Esophagus muscularis mucosa (tissue), 4 donors: ENCODE measurements at regions not wholly inside any gene's neighbourhood (a gene's known extent, or its start where the extent isn't known, plus 50 kb on each side); places are given as distances from the start of the nearest gene placed in this dataset.

Experiments used
- DNase-seq: peaks from one replicate; pipeline ENCODE4 v3.0.0-alpha.2; 2017; ENCODE audit errors: extremely low spot score
- H3K27ac ChIP-seq, 4 donors: fragments of 200-600 bp; sonication (generic); replicated peaks in 1 of 4; 1 replicate in 3 of 4; 2 replicates in 1 of 4; pipeline ENCODE4 v1.5.1; 2016 to 2019; ENCODE audit warnings: mild to moderate bottlenecking in 1 of 4
- H3K27me3 ChIP-seq, 4 donors: fragments of 200-600 bp; sonication (generic); one replicate each; pipeline versions ENCODE4 v1.5.1 to v1.6.0; 2016 to 2019
- H3K36me3 ChIP-seq, 4 donors: fragments of 200-600 bp; sonication (generic); one replicate each; pipeline ENCODE4 v1.5.1; 2016 to 2019
- H3K4me1 ChIP-seq, 4 donors: fragments of 200-600 bp; sonication (generic); one replicate each; pipeline ENCODE4 v1.5.1; 2016 to 2019
- H3K4me3 ChIP-seq, 4 donors: fragments of 200-600 bp; sonication (generic); 1 replicate in 2 of 4; 2 replicates in 2 of 4; pipeline ENCODE4 v1.5.1; 2016 to 2019; ENCODE audit warnings: mild to moderate bottlenecking in 4 of 4, moderate library complexity in 1 of 4
- H3K9me3 ChIP-seq, 4 donors: fragments of 200-600 bp; sonication (generic); 1 replicate in 3 of 4; 2 replicates in 1 of 4; pipeline ENCODE4 v1.5.1; 2016 to 2019
- EP300 ChIP-seq: sonication (generic); formaldehyde crosslinking; IDR thresholded peaks from one replicate; pipeline ENCODE4 v1.6.1; 2017; ENCODE audit warnings: antibody characterized with exemption
- POLR2A ChIP-seq: fragments of 450-650 bp; IDR thresholded peaks from one replicate; pipeline ENCODE4 v1.6.1; 2017; ENCODE audit warnings: antibody characterized with exemption, moderate library complexity, mild to moderate bottlenecking, low read depth
- POLR2AphosphoS5 ChIP-seq, 2 donors: sonication (generic); formaldehyde crosslinking; IDR thresholded peaks; one replicate each; pipeline ENCODE4 v1.6.1; 2017; ENCODE audit warnings: antibody characterized with exemption in 2 of 2
- WGBS: methylation state at CpG from one replicate; pipeline ENCODE4 v1.1.5; 2018; 5-methylcytosine and 5-hydroxymethylcytosine counted together
- intact Hi-C: fragments of 100-400 bp; cut with DNase I; formaldehyde crosslinking; loops from one replicate; pipeline ENCODE4 v1.15.1; 2023
- TF ChIP-seq, protein P1 (sequence below), 3 experiments: fragments of 200-600 bp in 2 of 3; fragments of 450-650 bp in 1 of 3; sonication (generic) in 2 of 3; IDR thresholded peaks; one replicate each; pipeline ENCODE4 v1.5.1; 2017 to 2019; ENCODE audit warnings: antibody characterized with exemption in 3 of 3, mild to moderate bottlenecking in 2 of 3, moderate library complexity in 1 of 3

DNA sequence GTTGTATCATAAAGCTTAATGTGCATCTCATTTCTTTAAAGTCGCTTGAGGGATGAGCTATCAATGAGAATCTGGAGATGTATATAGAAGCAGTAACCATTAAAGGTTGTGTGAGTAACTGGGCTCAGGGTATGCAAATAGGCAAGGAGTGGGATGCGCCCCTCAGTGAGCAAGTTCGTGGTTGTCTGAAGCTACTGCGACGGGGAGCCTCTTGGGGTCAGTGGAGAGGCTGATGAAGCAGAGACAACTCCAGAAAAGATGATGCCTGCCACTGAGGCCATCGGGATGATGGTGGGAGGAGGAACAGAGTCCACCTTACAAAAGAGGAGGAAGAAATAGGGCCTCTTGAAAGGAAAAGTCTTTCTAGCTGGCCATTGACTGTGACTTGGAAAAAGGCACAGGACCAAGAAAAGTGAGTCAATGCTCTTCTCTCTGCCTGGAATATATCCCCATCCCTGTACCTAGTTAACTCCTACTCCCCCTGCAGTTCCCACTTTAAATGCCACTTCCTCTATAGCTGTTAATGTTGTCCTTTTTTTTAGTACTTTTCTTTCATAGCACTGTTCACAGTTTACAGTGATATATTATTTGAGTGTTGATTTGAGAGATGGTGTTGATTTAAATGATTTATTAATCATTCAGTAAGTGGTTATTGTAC is 51.4 kb upstream of the LSM6 start:
- DNase-seq: peak; percentile 62

GRCh38 chr4:146123231-146123630 is 52.3 kb upstream of the LSM6 start:
- Histone ChIP-seq H3K4me3 (no peak overlapping the region), H3K4me1 (no peaks in the 10 kb centered on the region), H3K27ac (no peak overlapping the region), H3K36me3 (no peaks in the 10 kb centered on the region), H3K9me3 (no peaks in the 10 kb centered on the region), H3K27me3 (no peaks in the 10 kb centered on the region)
- DNase-seq: no peak
- 72% methylated on average over 1 of the region's 1 CpG for WGBS
- intact Hi-C loops: no loop called here
- TF ChIP-seq POLR2AphosphoS5 (IDR thresholded peaks at IDR 0.05) (no peak), POLR2A (no peak), EP300 (no peak)
- TF ChIP-seq, protein P1, sequence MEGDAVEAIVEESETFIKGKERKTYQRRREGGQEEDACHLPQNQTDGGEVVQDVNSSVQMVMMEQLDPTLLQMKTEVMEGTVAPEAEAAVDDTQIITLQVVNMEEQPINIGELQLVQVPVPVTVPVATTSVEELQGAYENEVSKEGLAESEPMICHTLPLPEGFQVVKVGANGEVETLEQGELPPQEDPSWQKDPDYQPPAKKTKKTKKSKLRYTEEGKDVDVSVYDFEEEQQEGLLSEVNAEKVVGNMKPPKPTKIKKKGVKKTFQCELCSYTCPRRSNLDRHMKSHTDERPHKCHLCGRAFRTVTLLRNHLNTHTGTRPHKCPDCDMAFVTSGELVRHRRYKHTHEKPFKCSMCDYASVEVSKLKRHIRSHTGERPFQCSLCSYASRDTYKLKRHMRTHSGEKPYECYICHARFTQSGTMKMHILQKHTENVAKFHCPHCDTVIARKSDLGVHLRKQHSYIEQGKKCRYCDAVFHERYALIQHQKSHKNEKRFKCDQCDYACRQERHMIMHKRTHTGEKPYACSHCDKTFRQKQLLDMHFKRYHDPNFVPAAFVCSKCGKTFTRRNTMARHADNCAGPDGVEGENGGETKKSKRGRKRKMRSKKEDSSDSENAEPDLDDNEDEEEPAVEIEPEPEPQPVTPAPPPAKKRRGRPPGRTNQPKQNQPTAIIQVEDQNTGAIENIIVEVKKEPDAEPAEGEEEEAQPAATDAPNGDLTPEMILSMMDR (IDR thresholded peaks at IDR 0.05): no peak

More for the DNA sequence above, 51.4 kb upstream of the LSM6 start:
- Histone ChIP-seq H3K36me3 (no peaks in the 10 kb centered on the region), H3K27me3 (no peaks in the 10 kb centered on the region), H3K4me1 (no peaks in the 10 kb centered on the region), H3K9me3 (no peaks in the 10 kb centered on the region), H3K27ac (no peak overlapping the region), H3K4me3 (no peak overlapping the region)
- WGBS: 68% methylated on average over 6 of the region's 6 CpGs
- intact Hi-C loops: no loop called here
- TF ChIP-seq, protein P1 (IDR thresholded peaks at IDR 0.05): no peak
- TF ChIP-seq EP300 (no peak), POLR2AphosphoS5 (IDR thresholded peaks at IDR 0.05) (no peak), POLR2A (no peak)

DNA sequence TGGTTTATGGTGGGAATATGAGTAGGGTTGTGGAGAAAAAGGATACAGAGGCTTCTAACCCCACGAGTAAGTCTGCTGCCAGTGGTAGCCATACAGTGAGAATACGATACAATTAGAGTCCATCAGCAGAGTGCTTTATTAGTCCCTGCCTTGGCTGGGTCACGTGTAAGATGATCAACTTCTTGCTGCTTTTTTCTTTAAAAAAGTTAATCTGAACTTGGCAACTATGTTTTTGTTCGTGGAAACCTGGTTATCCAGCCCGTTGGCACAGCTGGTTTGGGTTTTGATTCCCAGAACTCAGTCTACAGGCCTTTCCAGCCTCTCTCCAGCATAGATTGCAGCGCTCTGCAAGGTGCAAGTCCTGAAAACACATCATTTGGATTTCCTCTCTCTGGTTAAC is 53.1 kb upstream of the LSM6 start:
- Histone ChIP-seq H3K27me3 (no peaks in the 10 kb centered on the region), H3K4me3 (no peak overlapping the region), H3K36me3 (no peaks in the 10 kb centered on the region), H3K27ac (no peak overlapping the region), H3K4me1 (no peaks in the 10 kb centered on the region), H3K9me3 (no peaks in the 10 kb centered on the region)
- TF ChIP-seq POLR2A (no peak), POLR2AphosphoS5 (IDR thresholded peaks at IDR 0.05) (no peak), EP300 (no peak)
- TF ChIP-seq, protein P1 (IDR thresholded peaks at IDR 0.05): no peak
- DNase-seq: peak; percentile 66
- WGBS: 67% methylated on average over 6 of the region's 6 CpGs
- intact Hi-C loops: no loop called here

DNA sequence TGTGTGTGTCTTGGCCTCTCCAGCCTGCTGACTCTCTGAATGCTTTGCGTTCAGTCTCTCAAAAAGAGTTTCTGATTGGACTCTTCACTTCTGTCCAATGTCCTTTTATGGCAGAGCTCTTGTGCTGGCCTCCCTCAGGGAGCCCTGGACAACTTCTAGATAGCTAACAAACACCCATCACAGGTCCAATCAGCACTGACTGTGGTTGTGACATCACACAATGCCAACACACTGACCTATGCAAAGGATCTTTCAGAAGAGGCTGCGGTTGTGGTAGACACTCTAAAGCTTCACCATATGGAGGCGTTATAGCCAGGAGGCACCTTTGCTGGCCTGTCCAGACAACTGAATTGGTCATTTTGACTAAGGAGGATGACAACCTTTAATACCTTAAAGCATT is 53.8 kb upstream of the LSM6 start:
- peak; percentile 34 for DNase-seq
- no peaks in the 10 kb centered on the region for H3K27me3 ChIP-seq
- intact Hi-C loops: no loop called here
- TF ChIP-seq, protein P1 (IDR thresholded peaks at IDR 0.05): no peak
- TF ChIP-seq POLR2A (no peak), POLR2AphosphoS5 (IDR thresholded peaks at IDR 0.05) (no peak), EP300 (no peak)
- H3K36me3 ChIP-seq: no peaks in the 10 kb centered on the region
- 94% methylated on average over 3 of the region's 3 CpGs for WGBS
- no peak overlapping the region for H3K27ac ChIP-seq
- H3K4me3 ChIP-seq: no peak overlapping the region
- H3K9me3 ChIP-seq: no peaks in the 10 kb centered on the region
- no peaks in the 10 kb centered on the region for H3K4me1 ChIP-seq
